Colonic mucosa (tissue), 4 donors: ENCODE measurements at regions not wholly inside any gene's neighbourhood (a gene's known extent, or its start where the extent isn't known, plus 50 kb on each side); places are given as distances from the start of the nearest gene placed in this dataset.
"Not testable (repeated sequence)": the region's sequence is repeated elsewhere in the genome, so short reads cannot be mapped to it uniquely, and the experiment has no call there.

Source experiments
- DNase-seq: peaks from one replicate; pipeline ENCODE4 v3.0.0-alpha.2; 2020
- H3K27ac ChIP-seq: fragments of 200-600 bp; one replicate; pipeline ENCODE4 v1.8.0; 2021
- H3K27me3 ChIP-seq: fragments of 200-600 bp; one replicate; pipeline ENCODE4 v1.8.0; 2021
- H3K36me3 ChIP-seq: fragments of 200-600 bp; one replicate; pipeline ENCODE4 v1.8.0; 2021
- H3K4me1 ChIP-seq: fragments of 200-600 bp; one replicate; pipeline ENCODE4 v1.8.0; 2021; ENCODE audit warnings: mild to moderate bottlenecking
- H3K4me3 ChIP-seq: fragments of 200-600 bp; one replicate; pipeline ENCODE4 v1.8.0; 2021
- H3K9ac ChIP-seq, 2 donors: one replicate each; pipeline ENCODE4 v1.7.0; 2013; ENCODE audit warnings: control low read depth in 2 of 2, low read depth in 2 of 2, low read length in 2 of 2
- H3K9me3 ChIP-seq: fragments of 200-600 bp; one replicate; pipeline ENCODE4 v1.8.0; 2021
- intact Hi-C: fragments of 100-400 bp; cut with DNase I; formaldehyde crosslinking; loops from one replicate; pipeline ENCODE4 v1.14.1; 2022
- TF ChIP-seq, protein P1 (sequence below): fragments of 200-600 bp; IDR thresholded peaks from one replicate; pipeline ENCODE4 v1.8.0; 2022; ENCODE audit warnings: antibody characterized with exemption, mild to moderate bottlenecking
- donor health status: healthy.
- donor health status: DM: no; HTN: no; CAD: no.
- donor health status: DM: no; HTN: no; CAD: no.

DNA sequence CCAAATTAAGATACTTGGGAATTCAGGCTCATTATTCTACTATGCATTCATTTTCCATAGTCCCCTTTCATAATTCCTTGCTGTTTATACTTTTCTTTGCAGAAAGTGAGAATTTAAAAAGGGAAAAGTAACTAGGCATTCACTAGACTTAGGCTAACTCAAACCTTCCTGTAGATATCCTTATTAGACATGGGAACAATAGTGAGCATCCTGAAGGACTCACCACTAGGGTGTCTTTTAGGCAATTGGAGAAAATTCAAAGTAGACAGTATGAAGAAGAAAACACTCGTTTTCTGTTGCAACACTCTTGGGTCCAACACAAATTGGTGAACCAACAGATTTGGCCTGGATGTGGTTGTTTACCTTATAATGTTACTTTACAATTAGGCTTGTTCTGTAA is 213.2 kb upstream of the GRIN3A start:
- Histone ChIP-seq H3K27ac (no peak overlapping the region), H3K4me1 (no peaks in the 10 kb centered on the region), H3K27me3 (no peaks in the 10 kb centered on the region), H3K36me3 (no peaks in the 10 kb centered on the region), H3K4me3 (no peak overlapping the region), H3K9ac (no peak overlapping the region), H3K9me3 (no peaks in the 10 kb centered on the region)
- no peak for DNase-seq
- intact Hi-C loops = no loop called here
- TF ChIP-seq, protein P1, sequence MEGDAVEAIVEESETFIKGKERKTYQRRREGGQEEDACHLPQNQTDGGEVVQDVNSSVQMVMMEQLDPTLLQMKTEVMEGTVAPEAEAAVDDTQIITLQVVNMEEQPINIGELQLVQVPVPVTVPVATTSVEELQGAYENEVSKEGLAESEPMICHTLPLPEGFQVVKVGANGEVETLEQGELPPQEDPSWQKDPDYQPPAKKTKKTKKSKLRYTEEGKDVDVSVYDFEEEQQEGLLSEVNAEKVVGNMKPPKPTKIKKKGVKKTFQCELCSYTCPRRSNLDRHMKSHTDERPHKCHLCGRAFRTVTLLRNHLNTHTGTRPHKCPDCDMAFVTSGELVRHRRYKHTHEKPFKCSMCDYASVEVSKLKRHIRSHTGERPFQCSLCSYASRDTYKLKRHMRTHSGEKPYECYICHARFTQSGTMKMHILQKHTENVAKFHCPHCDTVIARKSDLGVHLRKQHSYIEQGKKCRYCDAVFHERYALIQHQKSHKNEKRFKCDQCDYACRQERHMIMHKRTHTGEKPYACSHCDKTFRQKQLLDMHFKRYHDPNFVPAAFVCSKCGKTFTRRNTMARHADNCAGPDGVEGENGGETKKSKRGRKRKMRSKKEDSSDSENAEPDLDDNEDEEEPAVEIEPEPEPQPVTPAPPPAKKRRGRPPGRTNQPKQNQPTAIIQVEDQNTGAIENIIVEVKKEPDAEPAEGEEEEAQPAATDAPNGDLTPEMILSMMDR = no peak

GRCh38 chr9:101931756-101932155 is 193.3 kb upstream of the GRIN3A start:
- H3K9ac ChIP-seq = no peak overlapping the region
- no peak overlapping the region for H3K4me3 ChIP-seq
- TF ChIP-seq, protein P1 = no peak
- H3K27ac ChIP-seq = no peak overlapping the region
- no peaks in the 10 kb centered on the region for H3K27me3 ChIP-seq
- DNase-seq = no peak
- H3K36me3 ChIP-seq = no peaks in the 10 kb centered on the region
- intact Hi-C loops = no loop called here
- no peaks in the 10 kb centered on the region for H3K4me1 ChIP-seq
- no peaks in the 10 kb centered on the region for H3K9me3 ChIP-seq

DNA sequence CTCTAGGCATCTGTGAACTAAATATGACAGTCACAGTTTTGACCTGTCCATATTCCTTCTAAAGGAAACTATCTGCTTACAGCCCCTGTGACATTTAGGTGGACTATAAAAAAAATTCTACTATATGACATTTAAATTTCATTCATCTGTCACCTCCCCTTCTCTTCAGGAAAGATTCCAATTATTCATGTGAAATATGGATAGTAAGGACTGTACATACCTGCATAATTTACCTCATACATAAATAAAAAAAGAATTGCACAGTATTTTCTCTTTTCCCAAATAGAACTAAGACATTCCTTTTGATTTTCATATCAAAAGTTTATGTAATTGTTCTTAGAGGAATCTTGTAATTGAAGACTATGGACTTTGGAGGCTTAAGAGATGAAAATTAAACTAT is 192.3 kb upstream of the GRIN3A start:
- Histone ChIP-seq H3K4me3 (no peak overlapping the region), H3K27ac (no peak overlapping the region), H3K27me3 (no peaks in the 10 kb centered on the region), H3K36me3 (no peaks in the 10 kb centered on the region), H3K9me3 (no peaks in the 10 kb centered on the region), H3K4me1 (no peaks in the 10 kb centered on the region), H3K9ac (no peak overlapping the region)
- TF ChIP-seq, protein P1 = no peak
- intact Hi-C loops = no loop called here
- DNase-seq = no peak

- DNase-seq = no peak
- intact Hi-C loops = no loop called here
- no peak overlapping the region for H3K9ac ChIP-seq
- H3K36me3 ChIP-seq = no peaks in the 10 kb centered on the region
- TF ChIP-seq, protein P1 = no peak
- H3K27me3 ChIP-seq = no peaks in the 10 kb centered on the region
- no peaks in the 10 kb centered on the region for H3K9me3 ChIP-seq
- H3K4me3 ChIP-seq = no peak overlapping the region
- H3K4me1 ChIP-seq = no peaks in the 10 kb centered on the region
- H3K27ac ChIP-seq = no peak overlapping the region
These were observed 187.1 kb upstream of the GRIN3A start for GRCh38 chr9:101925498-101925897.

DNA sequence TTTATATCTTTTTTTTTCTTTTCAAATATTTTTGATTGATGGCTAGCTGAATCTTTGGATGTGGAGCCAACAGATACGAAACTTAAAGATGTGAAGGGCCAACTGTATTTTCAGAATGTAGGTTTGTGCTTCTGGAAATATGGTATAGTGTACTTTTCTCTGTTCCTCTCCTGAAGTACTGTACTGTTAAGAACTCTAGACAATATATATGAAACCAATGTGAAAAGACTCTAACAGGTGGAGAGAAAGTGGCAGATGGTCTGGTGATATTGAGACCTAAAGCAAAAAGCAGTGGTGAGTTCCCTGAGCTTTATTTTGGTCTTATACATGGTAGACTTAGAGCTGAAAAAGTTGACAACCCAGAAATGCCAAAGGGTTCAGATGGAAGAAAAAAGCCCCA is 185.0 kb upstream of the GRIN3A start:
- TF ChIP-seq, protein P1 = no peak
- H3K4me1 ChIP-seq = no peaks in the 10 kb centered on the region
- no peak overlapping the region for H3K27ac ChIP-seq
- H3K9me3 ChIP-seq = no peaks in the 10 kb centered on the region
- no peak for DNase-seq
- H3K9ac ChIP-seq = no peak overlapping the region
- intact Hi-C loops = no loop called here
- H3K27me3 ChIP-seq = no peaks in the 10 kb centered on the region
- H3K36me3 ChIP-seq = no peaks in the 10 kb centered on the region
- H3K4me3 ChIP-seq = no peak overlapping the region

DNA sequence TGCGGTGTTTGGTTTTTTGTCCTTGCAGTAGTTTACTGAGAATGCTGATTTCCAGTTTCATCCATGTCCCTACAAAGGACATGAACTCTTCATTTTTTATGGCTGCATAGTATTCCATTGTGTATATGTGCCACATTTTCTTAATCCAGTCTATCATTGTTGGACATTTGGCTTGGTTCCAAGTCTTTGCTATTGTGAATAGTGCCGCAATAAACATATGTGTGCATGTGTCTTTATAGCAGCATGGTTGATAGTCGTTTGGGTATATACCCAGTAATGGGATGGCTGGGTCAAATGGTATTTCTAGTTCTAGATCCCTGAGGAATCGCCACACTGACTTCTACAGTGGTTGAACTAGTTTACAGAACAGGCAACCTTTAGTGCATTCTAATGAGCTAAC is 178.5 kb upstream of the GRIN3A start:
- H3K4me1 ChIP-seq, H3K27ac ChIP-seq, H3K36me3 ChIP-seq, H3K9me3 ChIP-seq, intact Hi-C loops, DNase-seq, H3K4me3 ChIP-seq, H3K27me3 ChIP-seq, H3K9ac ChIP-seq: not testable (repeated sequence)
